Adrenal gland (tissue), 5 donors: ENCODE measurements at regions not wholly inside any gene's neighbourhood (a gene's known extent, or its start where the extent isn't known, plus 50 kb on each side); places are given as distances from the start of the nearest gene placed in this dataset.

ENCODE experiments used
- CTCF ChIP-seq, 6 experiments: fragments of 450-650 bp in 4 of 6; fragments of 200-600 bp in 2 of 6; sonication (generic) in 1 of 6; IDR thresholded peaks; 1 replicate in 5 of 6; 2 replicates in 1 of 6; pipeline versions ENCODE4 v1.5.1 to v1.8.0; 2016 to 2021; ENCODE audit warnings: antibody characterized with exemption in 6 of 6, mild to moderate bottlenecking in 2 of 6, moderate library complexity in 1 of 6
- POLR2A ChIP-seq, 2 donors: fragments of 450-650 bp; IDR thresholded peaks; one replicate each; pipeline ENCODE4 v1.6.1; 2017; ENCODE audit warnings: antibody characterized with exemption in 2 of 2, mild to moderate bottlenecking in 2 of 2, moderate library complexity in 1 of 2
- donor health status: DM: no; HTN: no; CAD: no.

- TF ChIP-seq POLR2A (IDR thresholded peaks at IDR 0.05): no peak
- no peak for TF ChIP-seq CTCF (IDR thresholded peaks at IDR 0.05)
These were observed 544.0 kb upstream of the FAM98A start for GRCh38 chr2:34143149-34143548.
